ENCODE measurements at regions not wholly inside any gene's neighbourhood (a gene's known extent, or its start where the extent isn't known, plus 50 kb on each side); places are given as distances from the start of the nearest gene placed in this dataset.

DNA sequence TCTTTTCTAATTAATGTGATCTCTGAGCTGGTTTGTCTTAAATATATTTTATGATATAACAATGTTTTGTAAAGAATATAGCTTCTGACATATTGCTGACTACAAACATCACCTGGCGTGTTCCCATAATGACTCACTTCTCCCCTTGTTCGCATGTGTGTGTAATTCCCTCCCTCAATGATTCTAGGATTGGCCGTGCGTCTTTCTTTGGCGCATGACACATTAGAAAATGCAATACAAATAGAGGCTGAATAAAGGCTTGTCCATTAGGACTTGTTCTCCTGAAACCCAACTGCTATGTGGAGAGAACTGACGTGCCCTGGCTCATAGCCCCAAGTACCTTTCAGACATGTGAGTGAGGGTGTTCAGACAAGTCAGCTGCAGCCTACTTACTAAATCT, 159.7 kb upstream of the CDH20 start:
- TF ChIP-seq, protein P1, sequence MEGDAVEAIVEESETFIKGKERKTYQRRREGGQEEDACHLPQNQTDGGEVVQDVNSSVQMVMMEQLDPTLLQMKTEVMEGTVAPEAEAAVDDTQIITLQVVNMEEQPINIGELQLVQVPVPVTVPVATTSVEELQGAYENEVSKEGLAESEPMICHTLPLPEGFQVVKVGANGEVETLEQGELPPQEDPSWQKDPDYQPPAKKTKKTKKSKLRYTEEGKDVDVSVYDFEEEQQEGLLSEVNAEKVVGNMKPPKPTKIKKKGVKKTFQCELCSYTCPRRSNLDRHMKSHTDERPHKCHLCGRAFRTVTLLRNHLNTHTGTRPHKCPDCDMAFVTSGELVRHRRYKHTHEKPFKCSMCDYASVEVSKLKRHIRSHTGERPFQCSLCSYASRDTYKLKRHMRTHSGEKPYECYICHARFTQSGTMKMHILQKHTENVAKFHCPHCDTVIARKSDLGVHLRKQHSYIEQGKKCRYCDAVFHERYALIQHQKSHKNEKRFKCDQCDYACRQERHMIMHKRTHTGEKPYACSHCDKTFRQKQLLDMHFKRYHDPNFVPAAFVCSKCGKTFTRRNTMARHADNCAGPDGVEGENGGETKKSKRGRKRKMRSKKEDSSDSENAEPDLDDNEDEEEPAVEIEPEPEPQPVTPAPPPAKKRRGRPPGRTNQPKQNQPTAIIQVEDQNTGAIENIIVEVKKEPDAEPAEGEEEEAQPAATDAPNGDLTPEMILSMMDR (IDR thresholded peaks at IDR 0.05; ENCODE audit: control extremely low read depth in 1 of 3, insufficient read depth in 1 of 3, low read depth in 1 of 3, low read length in 3 of 3) = no peak
- TF ChIP-seq CREB1 (IDR thresholded peaks at IDR 0.05) (no peak), ASH2L (IDR thresholded peaks at IDR 0.05; ENCODE audit: low read length) (no peak), SP1 (IDR thresholded peaks at IDR 0.05; ENCODE audit: low read depth, low read length) (no peak), TBP (IDR thresholded peaks at IDR 0.05; ENCODE audit: low read depth, low read length) (no peak), TAF1 (IDR thresholded peaks at IDR 0.05; ENCODE audit: low read depth, low read length) (no peak), POLR2A (IDR thresholded peaks at IDR 0.05; ENCODE audit: control extremely low read depth in 1 of 2, low read depth in 2 of 2, low read length in 2 of 2) (no peak), RAD21 (IDR thresholded peaks at IDR 0.05 in 1 of 2, conservative IDR thresholded peaks at IDR 0.05 in 1 of 2; ENCODE audit: low read depth in 2 of 2, low read length in 2 of 2) (no peak), BACH1 (IDR thresholded peaks at IDR 0.05; ENCODE audit: low read length) (no peak)

Measured in H1 (cell line).